GM23338 (cell line): ENCODE measurements at regions not wholly inside any gene's neighbourhood (a gene's known extent, or its start where the extent isn't known, plus 50 kb on each side); places are given as distances from the start of the nearest gene placed in this dataset.

Experiments
- ATAC-seq: fragments of 200-7000 bp; cut with Tn5 transposase; 3 replicates; pipeline ENCODE4 v1.9.1; 2020
- DNase-seq: peaks from one replicate; pipeline ENCODE4 v3.0.0-alpha.2; 2015; ENCODE audit warnings: low spot score
- H2AFZ ChIP-seq: fragments of 200-600 bp; sonication (generic); 2 replicates; pipeline ENCODE4 v1.8.0; 2016; ENCODE audit warnings: antibody characterized with exemption, mild to moderate bottlenecking, moderate library complexity
- H3F3A ChIP-seq: fragments of 200-600 bp; sonication (generic); replicated peaks from 2 replicates; pipeline ENCODE4 v1.8.0; 2017; ENCODE audit warnings: antibody characterized with exemption, mixed run types, low read depth
- H3K27ac ChIP-seq: fragments of 200-600 bp; sonication (generic); 2 replicates; pipeline ENCODE4 v1.6.1; 2016; ENCODE audit warnings: low read depth
- H3K27me3 ChIP-seq: fragments of 200-600 bp; sonication (generic); 2 replicates; pipeline ENCODE4 v1.8.0; 2016; ENCODE audit warnings: mild to moderate bottlenecking, mixed run types, moderate library complexity; ENCODE audit not compliant: insufficient read depth
- H3K36me3 ChIP-seq: fragments of 200-600 bp; sonication (generic); 2 replicates; pipeline ENCODE4 v1.8.0; 2016; ENCODE audit warnings: mild to moderate bottlenecking; ENCODE audit not compliant: insufficient read depth
- H3K4me1 ChIP-seq: fragments of 200-600 bp; sonication (generic); 2 replicates; pipeline ENCODE4 v1.8.0; 2016; ENCODE audit warnings: mild to moderate bottlenecking, moderate library complexity; ENCODE audit not compliant: insufficient read depth
- H3K4me2 ChIP-seq: fragments of 200-600 bp; sonication (generic); 2 replicates; pipeline ENCODE4 v1.7.1; 2017; ENCODE audit warnings: mixed run types
- H3K4me3 ChIP-seq: fragments of 200-600 bp; sonication (generic); 2 replicates; pipeline ENCODE4 v1.6.1; 2016; ENCODE audit warnings: mixed run types
- H3K79me2 ChIP-seq: fragments of 200-600 bp; sonication (generic); replicated peaks from 2 replicates; pipeline ENCODE4 v1.8.0; 2017; ENCODE audit warnings: mild to moderate bottlenecking; ENCODE audit not compliant: insufficient read depth
- H3K9me2 ChIP-seq: fragments of 200-600 bp; sonication (generic); 2 replicates; pipeline ENCODE4 v1.8.0; 2017; ENCODE audit not compliant: insufficient read depth
- H4K20me1 ChIP-seq: fragments of 200-600 bp; sonication (generic); replicated peaks from 2 replicates; pipeline ENCODE4 v1.8.0; 2017; ENCODE audit warnings: mild to moderate bottlenecking; ENCODE audit not compliant: insufficient read depth
- H3K27ac Mint-ChIP-seq: 2 replicates; pipeline ENCODE4 v1.8.0; 2020; ENCODE audit warnings: inconsistent platforms, mild to moderate bottlenecking, moderate library complexity, mixed read lengths
- H3K27me3 Mint-ChIP-seq: 3 replicates; pipeline ENCODE4 v1.8.0; 2022; ENCODE audit warnings: low read depth, mild to moderate bottlenecking, moderate library complexity, mixed read lengths, inconsistent platforms; ENCODE audit not compliant: insufficient read depth, poor library complexity
- H3K36me3 Mint-ChIP-seq: 3 replicates; pipeline ENCODE4 v1.8.0; 2021; ENCODE audit warnings: low read depth, mild to moderate bottlenecking, inconsistent platforms, moderate library complexity, mixed read lengths
- H3K4me1 Mint-ChIP-seq: 3 replicates; pipeline ENCODE4 v1.8.0; 2020; ENCODE audit warnings: mild to moderate bottlenecking, inconsistent platforms, mixed read lengths
- H3K4me3 Mint-ChIP-seq: 3 replicates; pipeline ENCODE4 v1.8.0; 2021; ENCODE audit warnings: moderate library complexity, mild to moderate bottlenecking, inconsistent platforms, mixed read lengths
- H3K9me3 Mint-ChIP-seq: 3 replicates; pipeline ENCODE4 v1.8.0; 2020; ENCODE audit warnings: moderate library complexity, mild to moderate bottlenecking, inconsistent platforms, mixed read lengths
- CREB1 ChIP-seq: fragments of 250-450 bp; sonication (Bioruptor Pico); IDR thresholded peaks from 2 replicates; pipeline ENCODE4 v1.5.0; 2020; ENCODE audit warnings: low read depth, mild to moderate bottlenecking, moderate library complexity
- EZH2 ChIP-seq: fragments of 200-600 bp; sonication (generic); IDR thresholded peaks from one replicate; pipeline ENCODE4 v1.8.0; 2017; ENCODE audit warnings: antibody characterized with exemption, mild to moderate bottlenecking, low read depth; ENCODE audit not compliant: unreplicated experiment
- EZH2phosphoT487 ChIP-seq: fragments of 200-600 bp; sonication (generic); IDR thresholded peaks from one replicate; pipeline ENCODE4 v1.8.1; 2018; ENCODE audit warnings: antibody characterized with exemption; ENCODE audit not compliant: unreplicated experiment
- JUNB ChIP-seq: IDR thresholded peaks from one replicate; pipeline ENCODE4 v1.6.1; 2016; ENCODE audit warnings: antibody characterized with exemption; ENCODE audit not compliant: unreplicated experiment
- NANOG ChIP-seq: IDR thresholded peaks from 2 replicates; pipeline ENCODE4 v1.6.1; 2016; ENCODE audit warnings: antibody characterized with exemption, borderline replicate concordance
- POLR2AphosphoS5 ChIP-seq: IDR thresholded peaks from 2 replicates; pipeline ENCODE4 v1.6.1; 2016; ENCODE audit warnings: antibody characterized with exemption, low read depth
- STAT1 ChIP-seq: IDR thresholded peaks from one replicate; pipeline ENCODE4 v1.6.1; 2016; ENCODE audit warnings: antibody characterized with exemption; ENCODE audit not compliant: unreplicated experiment
- ZNF114 ChIP-seq: fragments of 250-450 bp; sonication (Bioruptor Pico); IDR thresholded peaks from 2 replicates; pipeline ENCODE4 v1.5.0; 2020; ENCODE audit warnings: mild to moderate bottlenecking, moderate library complexity
- ZNF331 ChIP-seq: fragments of 250-450 bp; sonication (Bioruptor Pico); IDR thresholded peaks from 2 replicates; pipeline ENCODE4 v1.5.0; 2020; ENCODE audit warnings: low read depth, mild to moderate bottlenecking, moderate library complexity
- TF ChIP-seq, protein P1 (sequence below): IDR thresholded peaks from one replicate; pipeline ENCODE4 v1.6.1; 2018; ENCODE audit warnings: antibody characterized with exemption; ENCODE audit not compliant: unreplicated experiment
- TF ChIP-seq, protein P2 (sequence below): IDR thresholded peaks from 2 replicates; pipeline ENCODE4 v1.6.1; 2016; ENCODE audit warnings: antibody characterized with exemption
- TF ChIP-seq, protein P3 (sequence below): fragments of 250-450 bp; sonication (Bioruptor Pico); IDR thresholded peaks from 2 replicates; pipeline ENCODE4 v1.5.0; 2020; ENCODE audit warnings: mild to moderate bottlenecking, moderate library complexity
- TF ChIP-seq, protein P4 (sequence below), 2 experiments: fragments of 200-600 bp in 1 of 2; sonication (generic) in 1 of 2; conservative IDR thresholded peaks; 2 replicates each; pipeline versions ENCODE4 v1.5.1 to v1.6.1; 2016 to 2017; ENCODE audit warnings: antibody characterized with exemption in 2 of 2, low read depth in 2 of 2, mild to moderate bottlenecking in 2 of 2, moderate library complexity in 1 of 2

DNA sequence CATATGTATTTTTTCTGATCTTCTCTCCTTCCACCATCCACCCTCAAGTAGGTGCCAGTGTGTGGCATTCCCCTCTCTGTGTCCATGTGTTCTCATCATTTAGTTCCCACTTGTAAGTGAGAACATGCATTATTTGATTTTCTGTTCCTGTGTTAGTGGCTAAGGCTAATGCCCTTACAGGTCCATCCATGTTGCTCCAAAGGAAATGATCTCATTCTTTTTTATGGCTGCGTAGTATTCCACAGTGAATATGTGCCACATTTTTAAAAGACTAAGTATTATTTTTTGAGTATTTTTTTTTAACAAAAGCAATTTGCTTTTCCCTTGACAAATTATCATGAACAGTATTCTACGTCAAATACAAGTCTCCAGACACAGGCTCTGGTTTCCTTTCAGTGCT lies 86.4 kb upstream of the ZNF746 start:
- Histone ChIP-seq H3K4me2 (no peak overlapping the region), H3F3A (no peaks in the 10 kb centered on the region), H3K27ac (no peak overlapping the region), H4K20me1 (no peaks in the 10 kb centered on the region; the same call in 1 of the 2 replicates), H3K79me2 (no peaks in the 10 kb centered on the region), H3K36me3 (peaks cover 26% of the 10 kb centered on the region), H3K4me1 (no peaks in the 10 kb centered on the region), H2AFZ (no peak overlapping the region), H3K27me3 (no peaks in the 10 kb centered on the region), H3K9me2 (no peaks in the 10 kb centered on the region), H3K4me3 (no peak overlapping the region)
- Mint-ChIP-seq H3K36me3 (peaks cover 89% of the 10 kb centered on the region), H3K27me3 (peaks cover 2% of the 10 kb centered on the region), H3K9me3 (peaks cover 58% of the 10 kb centered on the region), H3K4me1 (no peaks in the 10 kb centered on the region), H3K4me3 (no peak overlapping the region), H3K27ac (no peak overlapping the region)
- ATAC-seq (no peak), DNase-seq (no peak)
- no peak for TF ChIP-seq EZH2
- TF ChIP-seq EZH2phosphoT487, result no peak
- TF ChIP-seq ZNF114, result no peak
- no peak for TF ChIP-seq STAT1
- TF ChIP-seq, protein P1, sequence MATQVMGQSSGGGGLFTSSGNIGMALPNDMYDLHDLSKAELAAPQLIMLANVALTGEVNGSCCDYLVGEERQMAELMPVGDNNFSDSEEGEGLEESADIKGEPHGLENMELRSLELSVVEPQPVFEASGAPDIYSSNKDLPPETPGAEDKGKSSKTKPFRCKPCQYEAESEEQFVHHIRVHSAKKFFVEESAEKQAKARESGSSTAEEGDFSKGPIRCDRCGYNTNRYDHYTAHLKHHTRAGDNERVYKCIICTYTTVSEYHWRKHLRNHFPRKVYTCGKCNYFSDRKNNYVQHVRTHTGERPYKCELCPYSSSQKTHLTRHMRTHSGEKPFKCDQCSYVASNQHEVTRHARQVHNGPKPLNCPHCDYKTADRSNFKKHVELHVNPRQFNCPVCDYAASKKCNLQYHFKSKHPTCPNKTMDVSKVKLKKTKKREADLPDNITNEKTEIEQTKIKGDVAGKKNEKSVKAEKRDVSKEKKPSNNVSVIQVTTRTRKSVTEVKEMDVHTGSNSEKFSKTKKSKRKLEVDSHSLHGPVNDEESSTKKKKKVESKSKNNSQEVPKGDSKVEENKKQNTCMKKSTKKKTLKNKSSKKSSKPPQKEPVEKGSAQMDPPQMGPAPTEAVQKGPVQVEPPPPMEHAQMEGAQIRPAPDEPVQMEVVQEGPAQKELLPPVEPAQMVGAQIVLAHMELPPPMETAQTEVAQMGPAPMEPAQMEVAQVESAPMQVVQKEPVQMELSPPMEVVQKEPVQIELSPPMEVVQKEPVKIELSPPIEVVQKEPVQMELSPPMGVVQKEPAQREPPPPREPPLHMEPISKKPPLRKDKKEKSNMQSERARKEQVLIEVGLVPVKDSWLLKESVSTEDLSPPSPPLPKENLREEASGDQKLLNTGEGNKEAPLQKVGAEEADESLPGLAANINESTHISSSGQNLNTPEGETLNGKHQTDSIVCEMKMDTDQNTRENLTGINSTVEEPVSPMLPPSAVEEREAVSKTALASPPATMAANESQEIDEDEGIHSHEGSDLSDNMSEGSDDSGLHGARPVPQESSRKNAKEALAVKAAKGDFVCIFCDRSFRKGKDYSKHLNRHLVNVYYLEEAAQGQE, result no peak
- TF ChIP-seq, protein P2, sequence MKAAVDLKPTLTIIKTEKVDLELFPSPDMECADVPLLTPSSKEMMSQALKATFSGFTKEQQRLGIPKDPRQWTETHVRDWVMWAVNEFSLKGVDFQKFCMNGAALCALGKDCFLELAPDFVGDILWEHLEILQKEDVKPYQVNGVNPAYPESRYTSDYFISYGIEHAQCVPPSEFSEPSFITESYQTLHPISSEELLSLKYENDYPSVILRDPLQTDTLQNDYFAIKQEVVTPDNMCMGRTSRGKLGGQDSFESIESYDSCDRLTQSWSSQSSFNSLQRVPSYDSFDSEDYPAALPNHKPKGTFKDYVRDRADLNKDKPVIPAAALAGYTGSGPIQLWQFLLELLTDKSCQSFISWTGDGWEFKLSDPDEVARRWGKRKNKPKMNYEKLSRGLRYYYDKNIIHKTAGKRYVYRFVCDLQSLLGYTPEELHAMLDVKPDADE, result no peak
- TF ChIP-seq NANOG, result no peak
- TF ChIP-seq, protein P3, sequence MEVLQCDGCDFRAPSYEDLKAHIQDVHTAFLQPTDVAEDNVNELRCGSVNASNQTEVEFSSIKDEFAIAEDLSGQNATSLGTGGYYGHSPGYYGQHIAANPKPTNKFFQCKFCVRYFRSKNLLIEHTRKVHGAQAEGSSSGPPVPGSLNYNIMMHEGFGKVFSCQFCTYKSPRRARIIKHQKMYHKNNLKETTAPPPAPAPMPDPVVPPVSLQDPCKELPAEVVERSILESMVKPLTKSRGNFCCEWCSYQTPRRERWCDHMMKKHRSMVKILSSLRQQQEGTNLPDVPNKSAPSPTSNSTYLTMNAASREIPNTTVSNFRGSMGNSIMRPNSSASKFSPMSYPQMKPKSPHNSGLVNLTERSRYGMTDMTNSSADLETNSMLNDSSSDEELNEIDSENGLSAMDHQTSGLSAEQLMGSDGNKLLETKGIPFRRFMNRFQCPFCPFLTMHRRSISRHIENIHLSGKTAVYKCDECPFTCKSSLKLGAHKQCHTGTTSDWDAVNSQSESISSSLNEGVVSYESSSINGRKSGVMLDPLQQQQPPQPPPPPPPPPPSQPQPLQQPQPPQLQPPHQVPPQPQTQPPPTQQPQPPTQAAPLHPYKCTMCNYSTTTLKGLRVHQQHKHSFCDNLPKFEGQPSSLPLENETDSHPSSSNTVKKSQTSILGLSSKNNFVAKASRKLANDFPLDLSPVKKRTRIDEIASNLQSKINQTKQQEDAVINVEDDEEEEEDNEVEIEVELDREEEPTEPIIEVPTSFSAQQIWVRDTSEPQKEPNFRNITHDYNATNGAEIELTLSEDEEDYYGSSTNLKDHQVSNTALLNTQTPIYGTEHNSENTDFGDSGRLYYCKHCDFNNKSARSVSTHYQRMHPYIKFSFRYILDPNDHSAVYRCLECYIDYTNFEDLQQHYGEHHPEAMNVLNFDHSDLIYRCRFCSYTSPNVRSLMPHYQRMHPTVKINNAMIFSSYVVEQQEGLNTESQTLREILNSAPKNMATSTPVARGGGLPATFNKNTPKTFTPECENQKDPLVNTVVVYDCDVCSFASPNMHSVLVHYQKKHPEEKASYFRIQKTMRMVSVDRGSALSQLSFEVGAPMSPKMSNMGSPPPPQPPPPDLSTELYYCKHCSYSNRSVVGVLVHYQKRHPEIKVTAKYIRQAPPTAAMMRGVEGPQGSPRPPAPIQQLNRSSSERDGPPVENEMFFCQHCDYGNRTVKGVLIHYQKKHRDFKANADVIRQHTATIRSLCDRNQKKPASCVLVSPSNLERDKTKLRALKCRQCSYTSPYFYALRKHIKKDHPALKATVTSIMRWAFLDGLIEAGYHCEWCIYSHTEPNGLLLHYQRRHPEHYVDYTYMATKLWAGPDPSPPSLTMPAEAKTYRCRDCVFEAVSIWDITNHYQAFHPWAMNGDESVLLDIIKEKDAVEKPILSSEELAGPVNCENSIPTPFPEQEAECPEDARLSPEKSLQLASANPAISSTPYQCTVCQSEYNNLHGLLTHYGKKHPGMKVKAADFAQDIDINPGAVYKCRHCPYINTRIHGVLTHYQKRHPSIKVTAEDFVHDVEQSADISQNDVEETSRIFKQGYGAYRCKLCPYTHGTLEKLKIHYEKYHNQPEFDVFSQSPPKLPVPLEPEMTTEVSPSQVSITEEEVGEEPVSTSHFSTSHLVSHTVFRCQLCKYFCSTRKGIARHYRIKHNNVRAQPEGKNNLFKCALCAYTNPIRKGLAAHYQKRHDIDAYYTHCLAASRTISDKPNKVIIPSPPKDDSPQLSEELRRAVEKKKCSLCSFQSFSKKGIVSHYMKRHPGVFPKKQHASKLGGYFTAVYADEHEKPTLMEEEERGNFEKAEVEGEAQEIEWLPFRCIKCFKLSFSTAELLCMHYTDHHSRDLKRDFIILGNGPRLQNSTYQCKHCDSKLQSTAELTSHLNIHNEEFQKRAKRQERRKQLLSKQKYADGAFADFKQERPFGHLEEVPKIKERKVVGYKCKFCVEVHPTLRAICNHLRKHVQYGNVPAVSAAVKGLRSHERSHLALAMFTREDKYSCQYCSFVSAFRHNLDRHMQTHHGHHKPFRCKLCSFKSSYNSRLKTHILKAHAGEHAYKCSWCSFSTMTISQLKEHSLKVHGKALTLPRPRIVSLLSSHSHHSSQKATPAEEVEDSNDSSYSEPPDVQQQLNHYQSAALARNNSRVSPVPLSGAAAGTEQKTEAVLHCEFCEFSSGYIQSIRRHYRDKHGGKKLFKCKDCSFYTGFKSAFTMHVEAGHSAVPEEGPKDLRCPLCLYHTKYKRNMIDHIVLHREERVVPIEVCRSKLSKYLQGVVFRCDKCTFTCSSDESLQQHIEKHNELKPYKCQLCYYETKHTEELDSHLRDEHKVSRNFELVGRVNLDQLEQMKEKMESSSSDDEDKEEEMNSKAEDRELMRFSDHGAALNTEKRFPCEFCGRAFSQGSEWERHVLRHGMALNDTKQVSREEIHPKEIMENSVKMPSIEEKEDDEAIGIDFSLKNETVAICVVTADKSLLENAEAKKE (CRISPR knock-in tag), result no peak
- no peak for TF ChIP-seq POLR2AphosphoS5
- no peak for TF ChIP-seq JUNB
- TF ChIP-seq CREB1 (CRISPR knock-in tag), result no peak
- TF ChIP-seq, protein P4, sequence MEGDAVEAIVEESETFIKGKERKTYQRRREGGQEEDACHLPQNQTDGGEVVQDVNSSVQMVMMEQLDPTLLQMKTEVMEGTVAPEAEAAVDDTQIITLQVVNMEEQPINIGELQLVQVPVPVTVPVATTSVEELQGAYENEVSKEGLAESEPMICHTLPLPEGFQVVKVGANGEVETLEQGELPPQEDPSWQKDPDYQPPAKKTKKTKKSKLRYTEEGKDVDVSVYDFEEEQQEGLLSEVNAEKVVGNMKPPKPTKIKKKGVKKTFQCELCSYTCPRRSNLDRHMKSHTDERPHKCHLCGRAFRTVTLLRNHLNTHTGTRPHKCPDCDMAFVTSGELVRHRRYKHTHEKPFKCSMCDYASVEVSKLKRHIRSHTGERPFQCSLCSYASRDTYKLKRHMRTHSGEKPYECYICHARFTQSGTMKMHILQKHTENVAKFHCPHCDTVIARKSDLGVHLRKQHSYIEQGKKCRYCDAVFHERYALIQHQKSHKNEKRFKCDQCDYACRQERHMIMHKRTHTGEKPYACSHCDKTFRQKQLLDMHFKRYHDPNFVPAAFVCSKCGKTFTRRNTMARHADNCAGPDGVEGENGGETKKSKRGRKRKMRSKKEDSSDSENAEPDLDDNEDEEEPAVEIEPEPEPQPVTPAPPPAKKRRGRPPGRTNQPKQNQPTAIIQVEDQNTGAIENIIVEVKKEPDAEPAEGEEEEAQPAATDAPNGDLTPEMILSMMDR (conservative IDR thresholded peaks at IDR 0.05; ENCODE audit: low read depth in 2 of 2), result no peak
- TF ChIP-seq ZNF331, result no peak
